ENCODE measurements at regions not wholly inside any gene's neighbourhood (a gene's known extent, or its start where the extent isn't known, plus 50 kb on each side); places are given as distances from the start of the nearest gene placed in this dataset.
"Not testable (repeated sequence)": the region's sequence is repeated elsewhere in the genome, so short reads cannot be mapped to it uniquely, and the experiment has no call there.

- TF ChIP-seq CTCF, POLR2AphosphoS5, POLR2A (IDR thresholded peaks at IDR 0.05): not testable (repeated sequence)
Measured at GRCh38 chr1:146660242-146660641, 277.9 kb upstream of the NBPF12 start.

Data from upper lobe of left lung (tissue), 4 donors.